RKO (cell line): ENCODE measurements at regions not wholly inside any gene's neighbourhood (a gene's known extent, or its start where the extent isn't known, plus 50 kb on each side); places are given as distances from the start of the nearest gene placed in this dataset.
A peak's percentile ranks its signal among the peaks of the same experiment; 100 is the strongest.
"Not testable (repeated sequence)": the region's sequence is repeated elsewhere in the genome, so short reads cannot be mapped to it uniquely, and the experiment has no call there.

ENCODE experiments used
- DNase-seq: peaks from one replicate; pipeline ENCODE4 v3.0.0-alpha.2; 2016; ENCODE audit warnings: low spot score

- no peak for DNase-seq
Observed at GRCh38 chr4:162469977-162470376, 306.2 kb upstream of the FSTL5 start.

- DNase-seq: not testable (repeated sequence)
Observed at GRCh38 chr4:162465356-162465755, 301.6 kb upstream of the FSTL5 start.

- peak; percentile 42 for DNase-seq
Observed at GRCh38 chr4:162461952-162462351, 298.2 kb upstream of the FSTL5 start.

DNA sequence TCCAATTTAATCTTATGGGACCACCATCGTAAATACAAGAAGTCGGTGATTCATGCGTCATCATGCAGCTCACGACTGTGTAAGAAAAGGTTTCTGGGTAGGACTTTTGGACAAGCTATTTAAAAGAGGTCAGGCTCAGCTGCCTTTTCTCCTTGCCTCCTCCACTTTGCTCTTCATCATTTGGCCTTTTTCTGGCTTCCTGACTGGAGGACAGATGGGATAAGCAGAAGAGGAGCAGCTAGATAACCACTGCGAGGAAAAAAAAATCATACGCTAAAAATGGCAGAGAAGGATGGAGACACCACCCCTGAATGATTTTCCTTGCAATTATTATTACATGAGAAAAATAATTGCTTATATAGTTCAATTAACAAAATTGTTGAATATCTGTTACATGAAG lies 294.3 kb upstream of the FSTL5 start:
- no peak for DNase-seq

DNA sequence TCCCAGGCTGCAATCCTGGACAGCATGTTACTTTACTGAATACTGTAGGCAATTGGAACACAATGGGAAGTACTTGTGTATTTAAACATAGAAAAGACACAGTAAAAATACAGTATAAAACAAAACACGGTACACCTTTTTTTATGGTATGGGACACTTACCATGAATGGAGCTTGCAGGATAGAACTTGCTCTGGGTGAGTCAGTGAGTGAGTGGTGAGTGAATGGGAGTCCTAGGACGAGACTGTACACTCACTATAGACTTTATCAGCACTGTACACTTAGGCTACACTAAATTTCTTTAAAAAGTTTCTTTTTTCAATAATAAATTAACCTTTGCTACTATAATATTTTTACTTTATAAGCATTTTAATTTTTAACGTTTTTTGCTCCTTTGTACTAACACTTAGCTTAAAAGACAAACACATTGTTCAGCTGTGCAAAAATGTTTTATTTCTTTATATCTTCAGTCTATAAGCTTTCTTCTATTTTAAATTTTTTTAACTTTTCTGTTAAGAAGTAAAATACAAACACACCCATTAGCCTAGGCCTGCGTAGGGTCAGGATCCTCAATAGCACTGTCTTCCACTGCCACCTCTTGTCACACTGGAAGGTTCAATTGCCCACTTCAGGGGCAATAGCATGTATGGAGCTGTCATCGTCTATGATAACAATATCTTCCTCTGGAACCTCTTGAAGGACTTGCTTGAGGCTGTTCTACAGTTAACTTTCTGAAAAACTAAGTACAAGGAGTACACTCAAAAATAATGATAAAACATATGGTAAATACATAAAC lies 293.5 kb upstream of the FSTL5 start:
- DNase-seq: peak; percentile 13

- peak; percentile 18 for DNase-seq
Observed at GRCh38 chr4:162456106-162456505, 292.3 kb upstream of the FSTL5 start.

GRCh38 chr4:162450531-162451035 lies 286.8 kb upstream of the FSTL5 start:
- DNase-seq: no peak

GRCh38 chr4:162443510-162443909 lies 279.7 kb upstream of the FSTL5 start:
- no peak for DNase-seq

- no peak for DNase-seq
Observed at GRCh38 chr4:162442128-162442527, 278.3 kb upstream of the FSTL5 start.

GRCh38 chr4:162422312-162422711 lies 258.5 kb upstream of the FSTL5 start:
- DNase-seq: no peak

- no peak for DNase-seq
Observed at GRCh38 chr4:162410854-162411253, 247.1 kb upstream of the FSTL5 start.

GRCh38 chr4:162409048-162409447 lies 245.2 kb upstream of the FSTL5 start:
- no peak for DNase-seq

DNA sequence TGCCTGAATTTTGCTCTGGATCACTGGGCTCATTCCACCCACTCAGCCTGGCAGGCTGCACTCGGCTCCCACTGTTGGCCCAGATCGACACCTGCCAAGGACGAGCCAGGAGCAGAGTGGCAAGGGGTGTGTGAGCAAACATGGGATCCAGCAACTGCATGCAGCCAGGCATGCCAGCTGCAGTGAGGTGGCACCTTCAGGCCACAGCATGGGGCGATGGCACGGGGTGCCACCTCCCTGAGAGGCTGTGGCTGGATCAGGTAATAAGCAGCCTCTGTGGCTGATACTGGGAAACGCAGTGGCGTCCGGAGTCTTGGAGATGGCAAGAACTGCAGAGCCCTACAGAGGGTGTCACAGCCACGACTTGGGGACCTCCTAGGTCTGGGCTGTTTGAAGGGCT lies 244.5 kb upstream of the FSTL5 start:
- no peak for DNase-seq

DNA sequence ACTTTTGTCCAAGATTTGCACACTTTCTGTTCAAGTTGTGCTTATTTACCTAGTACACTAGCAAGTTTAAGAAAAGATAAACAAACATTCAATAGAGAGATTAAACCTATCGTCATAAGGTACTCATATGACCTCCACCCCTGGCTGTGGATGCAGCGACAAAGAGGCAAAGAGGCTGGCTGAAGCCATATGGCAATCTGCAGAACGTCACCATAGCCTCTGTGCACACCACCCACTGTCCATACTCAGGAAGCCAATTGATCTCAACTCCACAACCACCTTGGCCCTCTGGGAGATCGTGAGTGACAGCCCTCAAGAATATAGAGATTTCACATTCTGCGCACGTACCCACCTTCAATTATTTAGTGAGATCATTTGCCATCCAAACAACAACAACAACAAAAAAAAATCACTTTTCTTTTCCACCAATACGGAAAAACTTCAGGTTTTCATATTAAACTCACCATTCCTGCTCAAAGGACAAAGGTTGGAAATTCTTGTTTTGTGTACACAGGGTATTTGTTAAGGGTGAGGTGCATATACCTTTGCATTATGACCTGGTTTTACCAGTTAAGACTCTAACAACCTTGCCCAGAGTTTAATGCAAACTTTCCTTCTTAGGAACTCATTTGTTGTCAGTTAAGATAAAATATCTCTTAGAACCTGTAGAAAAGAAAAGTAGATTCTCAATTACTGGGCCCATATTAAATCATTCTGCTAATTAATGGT lies 243.0 kb upstream of the FSTL5 start:
- no peak for DNase-seq

GRCh38 chr4:162403932-162404331 lies 240.1 kb upstream of the FSTL5 start:
- DNase-seq: no peak

DNA sequence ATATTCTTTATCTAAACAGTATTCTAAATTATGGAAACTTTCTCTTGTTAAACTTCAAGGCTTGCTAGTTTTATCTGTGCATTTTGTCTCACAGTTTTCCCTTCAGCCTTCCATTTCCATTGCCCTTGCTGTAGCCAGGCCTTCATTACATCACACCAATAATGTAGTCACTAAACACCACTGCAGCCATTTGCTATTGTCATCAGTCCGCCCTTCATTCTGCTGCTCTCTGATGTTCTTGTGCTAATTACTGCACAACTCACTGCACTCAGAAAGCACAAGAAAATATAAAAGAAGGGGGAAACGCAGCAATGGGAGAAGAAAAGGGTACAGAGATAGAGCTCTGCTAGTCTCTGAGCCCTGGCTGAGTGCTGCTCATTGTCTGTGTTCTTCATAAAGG lies 239.6 kb upstream of the FSTL5 start:
- no peak for DNase-seq

DNA sequence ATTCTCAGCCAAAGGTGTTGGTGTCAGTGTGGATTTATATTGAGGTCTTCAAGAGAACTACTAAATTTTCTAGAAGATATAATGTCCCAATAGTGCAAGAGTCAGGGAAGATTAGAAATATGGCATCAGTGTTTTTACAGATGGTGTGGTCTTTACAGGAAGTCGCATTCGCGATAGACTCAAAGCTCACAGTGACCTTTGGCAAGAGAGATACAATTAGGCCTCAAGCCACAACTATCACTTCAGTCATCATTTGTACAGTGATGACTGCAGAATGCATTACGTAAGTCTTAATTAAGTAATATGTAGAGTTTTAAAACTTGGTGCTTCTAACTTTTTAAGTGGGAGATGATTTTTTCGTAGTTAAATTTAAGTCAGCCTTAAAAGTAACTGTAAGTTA lies 237.2 kb upstream of the FSTL5 start:
- DNase-seq: no peak

- DNase-seq: no peak
Observed at GRCh38 chr4:162392946-162393345, 229.1 kb upstream of the FSTL5 start.

DNA sequence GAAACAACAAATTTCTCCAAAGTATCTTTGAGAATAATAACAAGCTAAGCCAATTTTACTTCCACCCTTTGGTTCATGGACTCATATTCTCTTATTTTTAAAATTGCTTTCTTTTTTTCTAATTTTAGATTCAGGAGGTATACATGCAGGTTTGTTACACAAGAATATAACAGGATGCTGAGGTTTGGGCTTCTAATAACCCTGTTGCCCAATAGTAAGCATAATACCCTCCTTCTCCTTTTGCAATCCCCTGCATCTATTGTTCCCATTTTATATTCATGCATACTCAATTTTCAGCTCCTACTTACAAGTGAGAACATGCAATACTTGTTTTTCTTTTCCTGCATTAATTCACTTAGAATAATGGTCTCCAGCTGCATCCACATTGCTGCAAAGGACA lies 202.3 kb upstream of the FSTL5 start:
- no peak for DNase-seq

DNA sequence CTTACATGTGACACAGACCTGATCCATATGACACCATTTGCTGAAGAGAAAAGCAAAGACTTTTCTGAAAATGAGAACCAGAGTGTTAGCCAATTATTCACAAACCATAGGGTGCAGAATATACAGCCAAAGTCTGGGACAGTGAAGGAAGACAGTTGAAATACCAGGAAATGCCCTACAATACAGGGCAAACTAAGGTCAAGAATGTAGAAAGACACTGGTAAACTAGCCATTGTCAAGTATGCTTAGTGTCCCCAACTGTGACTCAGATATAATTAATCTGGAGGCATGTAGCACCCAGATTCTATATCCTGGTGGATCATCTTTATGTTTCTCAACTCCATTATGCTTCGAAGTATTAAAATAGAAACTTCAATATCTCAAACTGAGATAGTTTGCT lies 200.9 kb upstream of the FSTL5 start:
- no peak for DNase-seq

- no peak for DNase-seq
Observed at GRCh38 chr4:162360369-162361149, 196.8 kb upstream of the FSTL5 start.

GRCh38 chr4:162356181-162356580 lies 192.4 kb upstream of the FSTL5 start:
- no peak for DNase-seq
